ENCODE measurements at regions not wholly inside any gene's neighbourhood (a gene's known extent, or its start where the extent isn't known, plus 50 kb on each side); places are given as distances from the start of the nearest gene placed in this dataset.

DNA sequence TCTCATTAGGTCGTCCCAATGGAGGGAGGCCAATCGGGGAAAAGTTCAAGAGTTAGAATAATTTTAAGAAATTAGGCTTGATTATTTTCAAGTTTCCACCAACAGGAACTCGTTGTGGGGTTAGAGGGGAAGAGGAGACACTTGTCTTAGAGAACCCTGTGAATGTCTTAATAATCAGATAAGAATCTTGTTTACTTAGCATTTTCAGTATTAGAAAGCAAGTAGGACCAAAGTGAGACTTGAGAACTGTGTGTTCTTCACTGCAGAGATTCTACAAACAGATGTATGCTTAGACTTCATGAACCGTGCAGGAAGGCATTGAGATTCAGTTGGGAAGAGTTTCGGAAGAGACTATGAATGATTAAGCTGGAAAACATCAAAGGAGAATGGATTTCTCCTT lies 69.0 kb upstream of the HMHB1 start:
- Histone ChIP-seq H3K4me1 (peaks cover 0 to 12% (median 0%) of the 10 kb centered on the region in 6 donors), H3K9me3 (peaks cover 0 to 3% (median 0%) of the 10 kb centered on the region in 8 donors), H3K36me3 (no peaks in the 10 kb centered on the region), H3K27me3 (replicated peaks in 1 of 7) (no peaks in the 10 kb centered on the region), H3K27ac (no peak overlapping the region), H3K4me3 (no peak overlapping the region)
- no peak for DNase-seq
- intact Hi-C loops (cut with DNase I; ENCODE audit: low total_unique reads), result no loop called here
- 78 to 90% (median 82%) methylated on average over 5 of the region's 5 CpGs for whole genome bisulfite sequencing, 5 donors
- TF ChIP-seq POLR2A (IDR thresholded peaks at IDR 0.05), result no peak
- TF ChIP-seq, protein P1, sequence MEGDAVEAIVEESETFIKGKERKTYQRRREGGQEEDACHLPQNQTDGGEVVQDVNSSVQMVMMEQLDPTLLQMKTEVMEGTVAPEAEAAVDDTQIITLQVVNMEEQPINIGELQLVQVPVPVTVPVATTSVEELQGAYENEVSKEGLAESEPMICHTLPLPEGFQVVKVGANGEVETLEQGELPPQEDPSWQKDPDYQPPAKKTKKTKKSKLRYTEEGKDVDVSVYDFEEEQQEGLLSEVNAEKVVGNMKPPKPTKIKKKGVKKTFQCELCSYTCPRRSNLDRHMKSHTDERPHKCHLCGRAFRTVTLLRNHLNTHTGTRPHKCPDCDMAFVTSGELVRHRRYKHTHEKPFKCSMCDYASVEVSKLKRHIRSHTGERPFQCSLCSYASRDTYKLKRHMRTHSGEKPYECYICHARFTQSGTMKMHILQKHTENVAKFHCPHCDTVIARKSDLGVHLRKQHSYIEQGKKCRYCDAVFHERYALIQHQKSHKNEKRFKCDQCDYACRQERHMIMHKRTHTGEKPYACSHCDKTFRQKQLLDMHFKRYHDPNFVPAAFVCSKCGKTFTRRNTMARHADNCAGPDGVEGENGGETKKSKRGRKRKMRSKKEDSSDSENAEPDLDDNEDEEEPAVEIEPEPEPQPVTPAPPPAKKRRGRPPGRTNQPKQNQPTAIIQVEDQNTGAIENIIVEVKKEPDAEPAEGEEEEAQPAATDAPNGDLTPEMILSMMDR (IDR thresholded peaks at IDR 0.05 in 8 of 11, conservative IDR thresholded peaks at IDR 0.05 in 3 of 11), result no peak
- TF ChIP-seq POLR2AphosphoS5 (IDR thresholded peaks at IDR 0.05), result no peak

DNA sequence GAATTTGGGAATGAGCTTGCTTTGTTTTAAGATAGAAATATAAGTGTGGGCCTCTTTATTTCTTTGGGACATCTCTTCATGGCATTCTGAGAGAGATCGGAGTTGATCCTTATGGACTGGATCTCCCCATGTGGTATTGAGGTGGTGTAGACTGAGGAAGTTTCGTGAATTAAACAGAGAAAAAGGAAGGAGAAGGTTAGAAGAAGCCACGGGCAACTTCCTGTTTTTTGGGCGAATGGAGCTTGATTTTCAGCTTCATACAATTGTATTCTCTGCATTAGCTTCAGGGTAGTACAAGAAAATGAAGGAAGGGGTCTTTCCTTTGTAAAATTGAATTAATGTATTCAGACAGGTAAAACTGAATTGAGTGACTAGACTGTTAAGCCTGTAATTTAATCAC lies 70.5 kb upstream of the HMHB1 start:
- peaks cover 0 to 12% (median 0%) of the 10 kb centered on the region in 6 donors for H3K4me1 ChIP-seq
- no peak for DNase-seq
- TF ChIP-seq, protein P1 (IDR thresholded peaks at IDR 0.05 in 8 of 11, conservative IDR thresholded peaks at IDR 0.05 in 3 of 11), result no peak
- TF ChIP-seq POLR2AphosphoS5 (IDR thresholded peaks at IDR 0.05) (no peak), POLR2A (IDR thresholded peaks at IDR 0.05) (no peak)
- H3K9me3 ChIP-seq, result peaks cover 0 to 3% (median 0%) of the 10 kb centered on the region in 8 donors
- WGBS, 5 donors, result 21 to 37% (median 31%) methylated on average over 4 of the region's 4 CpGs
- H3K27ac ChIP-seq, result no peak overlapping the region
- H3K27me3 ChIP-seq (replicated peaks in 1 of 7), result no peaks in the 10 kb centered on the region
- H3K36me3 ChIP-seq, result no peaks in the 10 kb centered on the region
- intact Hi-C loops (cut with DNase I; ENCODE audit: low total_unique reads), result no loop called here
- H3K4me3 ChIP-seq, result no peak overlapping the region

DNA sequence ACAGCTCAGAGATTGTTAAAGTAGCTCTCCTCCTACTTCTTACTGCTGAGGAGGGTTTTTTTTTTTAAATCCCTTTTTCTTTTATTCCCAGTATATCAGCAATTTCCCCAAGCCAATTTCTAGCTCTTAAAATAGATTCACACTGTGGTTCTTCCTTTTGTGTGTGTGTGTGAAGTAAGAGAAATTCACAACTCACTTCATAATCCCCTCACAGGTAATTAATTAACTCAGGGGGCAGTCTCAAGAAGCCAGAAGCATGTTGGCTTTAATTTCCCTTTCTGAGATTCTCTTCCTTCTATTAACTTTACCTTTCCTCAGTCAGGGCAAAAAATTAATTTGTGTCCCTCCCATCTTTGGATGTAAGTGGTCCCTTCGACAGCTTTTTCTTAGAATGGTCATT lies 71.0 kb upstream of the HMHB1 start:
- Histone ChIP-seq H3K36me3 (no peaks in the 10 kb centered on the region), H3K27me3 (replicated peaks in 1 of 7) (no peaks in the 10 kb centered on the region), H3K4me3 (no peak overlapping the region), H3K4me1 (peaks cover 0 to 12% (median 0%) of the 10 kb centered on the region in 6 donors), H3K9me3 (peaks cover 0 to 3% (median 0%) of the 10 kb centered on the region in 8 donors), H3K27ac (no peak overlapping the region)
- TF ChIP-seq POLR2A (IDR thresholded peaks at IDR 0.05) (no peak), POLR2AphosphoS5 (IDR thresholded peaks at IDR 0.05) (no peak)
- TF ChIP-seq, protein P1 (IDR thresholded peaks at IDR 0.05 in 8 of 11, conservative IDR thresholded peaks at IDR 0.05 in 3 of 11), result no peak
- intact Hi-C loops (cut with DNase I; ENCODE audit: low total_unique reads), result no loop called here
- WGBS, 5 donors, result 21 to 37% (median 23%) methylated on average over 1 of the region's 1 CpG
- no peak for DNase-seq

DNA sequence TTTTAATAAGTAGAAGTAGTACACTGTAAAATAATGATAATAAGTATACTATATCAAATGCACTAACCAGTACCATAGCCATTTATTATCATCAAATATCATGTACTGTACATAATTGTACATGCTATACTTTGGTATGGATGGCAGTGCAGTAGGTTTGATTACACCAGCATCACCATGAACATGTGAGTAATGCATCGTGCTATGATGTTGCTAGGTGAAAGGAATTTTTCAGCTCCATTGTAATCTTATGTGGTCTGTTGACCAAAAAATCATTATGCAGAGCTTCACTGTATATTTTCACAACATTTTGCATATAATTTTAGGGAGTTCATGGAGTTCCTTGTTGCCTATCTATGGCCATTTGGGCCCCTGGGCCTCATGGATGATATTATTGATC lies 72.2 kb upstream of the HMHB1 start:
- 93 to 96% (median 96%) methylated on average over 1 of the region's 1 CpG for WGBS, 5 donors
- H3K4me1 ChIP-seq, result peaks cover 0 to 12% (median 0%) of the 10 kb centered on the region in 6 donors
- H3K27me3 ChIP-seq (replicated peaks in 1 of 7), result no peaks in the 10 kb centered on the region

More for the DNA sequence above, 72.2 kb upstream of the HMHB1 start:
- H3K4me3 ChIP-seq, result no peak overlapping the region
- DNase-seq, result no peak
- TF ChIP-seq POLR2A (IDR thresholded peaks at IDR 0.05) (no peak), POLR2AphosphoS5 (IDR thresholded peaks at IDR 0.05) (no peak)
- TF ChIP-seq, protein P1 (IDR thresholded peaks at IDR 0.05 in 8 of 11, conservative IDR thresholded peaks at IDR 0.05 in 3 of 11), result no peak
- intact Hi-C loops (cut with DNase I; ENCODE audit: low total_unique reads), result no loop called here
- no peaks in the 10 kb centered on the region for H3K36me3 ChIP-seq
- H3K9me3 ChIP-seq, result no peaks in the 10 kb centered on the region
- no peak overlapping the region for H3K27ac ChIP-seq

Measured in spleen (tissue), 11 donors.